GM21515 (cell line): ENCODE measurements at regions not wholly inside any gene's neighbourhood (a gene's known extent, or its start where the extent isn't known, plus 50 kb on each side); places are given as distances from the start of the nearest gene placed in this dataset.
"Not testable (repeated sequence)": the region's sequence is repeated elsewhere in the genome, so short reads cannot be mapped to it uniquely, and the experiment has no call there.

Experiments
- ATAC-seq: cut with Tn5 transposase; IDR thresholded peaks from one replicate; pipeline ENCODE4 v1.9.1; 2021; ENCODE audit not compliant: unreplicated experiment

DNA sequence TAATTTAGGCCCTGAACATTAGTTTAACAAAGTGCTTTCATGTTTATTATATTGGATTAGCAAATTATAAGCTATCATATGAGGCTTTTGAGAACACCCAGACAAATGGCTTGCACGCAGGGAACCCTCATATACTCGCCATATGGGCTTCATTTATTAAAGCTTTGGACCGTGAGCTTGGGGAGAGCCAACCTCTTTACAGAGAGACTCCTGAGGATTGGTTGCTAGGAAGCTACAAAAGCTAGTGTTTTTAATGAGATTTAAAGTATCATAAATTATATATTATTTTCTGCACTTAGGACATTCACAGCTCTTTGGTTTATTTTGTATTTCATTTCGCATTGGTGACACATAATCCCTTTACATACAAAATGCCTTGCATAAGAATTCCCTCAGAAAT is 193.8 kb upstream of the TOX3 start:
- ATAC-seq: no peak

- no peak for ATAC-seq
Measured at GRCh38 chr16:52740333-52740732, 193.4 kb upstream of the TOX3 start.

- not testable (repeated sequence) for ATAC-seq
Measured at GRCh38 chr16:52738992-52739391, 192.0 kb upstream of the TOX3 start.

GRCh38 chr16:52731219-52731875 is 184.4 kb upstream of the TOX3 start:
- no peak for ATAC-seq

DNA sequence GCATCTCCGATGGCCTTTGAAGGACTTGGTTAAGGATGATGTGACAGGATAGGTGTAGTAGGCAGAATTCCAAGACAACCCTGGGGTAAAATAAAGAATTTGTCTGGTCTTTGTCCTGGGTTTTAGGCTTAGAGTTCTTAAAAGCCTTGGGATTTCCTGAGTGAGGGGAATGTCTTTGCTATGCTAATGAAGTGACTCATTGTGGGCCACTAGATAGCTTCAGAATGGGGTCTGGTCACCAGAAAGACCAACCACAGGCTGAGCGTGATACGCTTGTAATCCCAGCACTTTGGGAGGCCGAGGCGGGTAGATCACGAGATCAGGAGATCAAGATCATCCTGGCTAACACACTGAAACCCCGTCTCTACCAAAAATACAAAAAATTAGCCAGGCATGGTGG is 182.8 kb upstream of the TOX3 start:
- no peak for ATAC-seq

- ATAC-seq: no peak
Measured at GRCh38 chr16:52727849-52728248, 180.9 kb upstream of the TOX3 start.

DNA sequence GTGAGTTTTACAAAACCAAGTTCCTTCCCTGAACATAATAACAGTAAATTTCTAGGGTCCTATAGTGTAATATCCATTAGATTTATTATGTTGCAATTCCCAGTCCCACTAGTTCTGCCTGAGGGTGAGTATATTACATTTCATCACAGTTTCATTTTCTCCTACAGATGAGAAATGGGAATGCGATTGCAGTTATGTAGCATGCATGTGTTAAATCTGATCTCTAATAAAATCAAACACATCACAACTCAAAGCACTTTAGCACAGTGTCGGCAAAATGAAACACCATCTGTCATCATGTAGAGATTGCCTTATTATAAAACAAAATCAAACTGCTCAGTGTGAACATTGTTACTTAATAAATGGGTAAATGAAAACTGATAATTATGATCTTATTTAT is 180.5 kb upstream of the TOX3 start:
- no peak for ATAC-seq

DNA sequence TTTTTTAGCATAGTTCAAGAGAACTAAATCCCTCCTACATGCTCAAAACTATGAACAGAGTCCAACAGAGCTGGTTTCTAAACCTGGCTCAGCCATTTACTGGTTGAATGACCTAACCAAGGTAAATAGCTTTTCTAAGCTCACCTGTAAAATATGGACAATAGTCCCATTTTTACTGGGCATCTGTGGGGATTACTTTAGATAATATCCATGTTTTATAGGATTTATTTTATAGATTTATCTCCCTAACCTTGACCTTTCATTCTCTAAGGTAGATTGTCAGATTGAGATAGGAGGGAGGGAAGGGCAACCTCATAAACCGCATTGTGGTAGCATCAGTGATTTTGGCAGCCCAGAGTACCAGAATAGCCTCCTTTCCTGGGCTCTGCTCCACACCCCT is 178.5 kb upstream of the TOX3 start:
- ATAC-seq: no peak

GRCh38 chr16:52725043-52725442 is 178.1 kb upstream of the TOX3 start:
- ATAC-seq: no peak

DNA sequence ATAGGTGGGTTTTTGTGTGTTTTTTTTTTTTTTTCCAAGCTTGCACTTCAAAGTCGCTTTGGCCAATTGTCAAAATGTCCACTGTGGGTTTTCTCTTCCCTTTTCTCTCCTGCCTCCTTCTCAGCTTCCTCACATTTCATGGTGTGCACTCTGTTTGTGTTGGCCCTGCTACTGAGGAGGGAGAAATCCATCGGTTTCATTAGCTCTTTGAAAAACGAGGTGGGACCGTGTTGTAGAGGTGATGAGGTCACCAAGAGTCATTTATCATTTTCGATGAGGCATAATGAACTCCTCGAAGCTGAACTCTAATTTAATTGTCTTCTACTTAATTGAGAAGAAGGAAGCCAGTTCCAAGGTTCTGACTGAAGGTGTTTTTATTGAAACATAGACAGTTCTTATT is 174.4 kb upstream of the TOX3 start:
- ATAC-seq: no peak

DNA sequence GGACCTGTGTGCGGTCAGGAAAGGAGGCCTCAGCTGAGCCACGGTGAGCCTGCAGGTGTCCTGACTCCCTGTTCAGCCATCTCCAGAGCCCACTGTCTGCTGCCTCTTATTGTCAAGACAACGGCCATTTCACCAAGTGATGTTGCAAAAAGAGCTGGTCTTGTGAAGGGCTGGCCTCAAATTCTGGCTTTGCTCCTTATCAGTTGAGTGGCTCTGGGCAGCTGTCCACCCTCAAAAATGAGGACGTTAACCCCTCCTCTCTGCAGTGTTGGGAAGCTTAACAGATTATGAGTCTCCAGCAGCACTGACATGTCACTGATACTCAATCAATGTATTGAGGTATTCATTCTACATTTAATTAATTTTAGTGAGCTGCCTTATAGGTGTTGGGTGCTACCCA is 171.1 kb upstream of the TOX3 start:
- ATAC-seq: no peak

- no peak for ATAC-seq
Measured at GRCh38 chr16:52713740-52714139, 166.8 kb upstream of the TOX3 start.

DNA sequence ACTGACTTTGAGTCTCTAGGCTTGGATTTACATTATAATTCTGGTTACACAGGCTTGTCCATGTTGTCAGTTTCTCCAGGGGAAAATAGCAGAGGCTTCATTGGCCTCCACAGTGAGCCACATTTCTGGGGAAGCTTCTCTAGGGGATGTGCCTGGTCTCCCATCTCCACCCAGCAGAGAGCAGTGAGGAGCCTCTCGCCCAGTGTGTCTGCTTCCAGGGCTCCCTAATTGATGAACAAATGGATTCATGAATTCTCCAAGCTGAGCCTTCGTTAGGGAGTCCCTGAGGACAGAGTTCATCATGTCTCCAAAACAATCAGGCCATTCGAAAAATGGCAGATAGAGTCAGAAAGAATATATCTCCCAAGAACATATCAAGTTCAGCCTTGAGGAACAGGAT is 162.4 kb upstream of the TOX3 start:
- no peak for ATAC-seq

DNA sequence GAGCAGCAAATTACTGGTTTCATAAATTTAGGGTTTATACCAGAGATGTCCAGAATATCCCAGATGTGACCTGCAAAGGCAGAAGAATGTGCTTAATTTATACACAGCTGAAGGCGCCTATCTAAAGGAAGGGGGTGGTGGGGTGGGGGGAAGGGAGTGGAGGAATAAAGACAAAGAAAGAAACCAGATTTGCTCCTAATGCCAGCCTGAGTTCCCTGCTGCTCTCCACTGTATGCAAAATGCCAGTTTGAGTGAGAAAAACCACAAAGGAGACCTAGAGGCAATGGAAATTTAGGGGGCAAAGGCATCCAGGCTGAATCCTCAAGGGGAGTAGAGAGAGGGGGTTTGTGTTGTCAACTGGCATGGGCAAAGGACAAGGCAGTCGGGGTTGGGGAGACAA is 161.5 kb upstream of the TOX3 start:
- no peak for ATAC-seq

GRCh38 chr16:52707676-52708337 is 160.9 kb upstream of the TOX3 start:
- ATAC-seq: no peak

DNA sequence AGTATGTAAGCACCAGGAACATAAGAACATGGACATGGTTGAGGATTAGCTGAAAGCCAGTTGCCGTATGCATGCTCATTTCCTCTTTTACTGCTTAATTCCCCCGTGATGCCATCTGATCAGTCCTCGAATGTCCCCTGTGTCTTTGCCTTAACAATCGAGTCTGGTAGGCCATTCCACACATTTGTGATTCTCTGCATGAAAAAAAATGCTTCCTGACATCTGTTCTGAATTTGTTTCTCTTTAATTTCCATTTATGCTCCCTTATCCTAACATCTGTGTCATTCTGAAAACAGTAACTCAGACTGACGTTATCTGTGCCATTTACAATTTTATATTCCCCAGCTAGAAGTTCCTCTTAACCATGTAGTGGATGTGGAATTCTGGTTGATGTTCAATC is 158.2 kb upstream of the TOX3 start:
- ATAC-seq: no peak

GRCh38 chr16:52697971-52698370 is 151.0 kb upstream of the TOX3 start:
- ATAC-seq: no peak

DNA sequence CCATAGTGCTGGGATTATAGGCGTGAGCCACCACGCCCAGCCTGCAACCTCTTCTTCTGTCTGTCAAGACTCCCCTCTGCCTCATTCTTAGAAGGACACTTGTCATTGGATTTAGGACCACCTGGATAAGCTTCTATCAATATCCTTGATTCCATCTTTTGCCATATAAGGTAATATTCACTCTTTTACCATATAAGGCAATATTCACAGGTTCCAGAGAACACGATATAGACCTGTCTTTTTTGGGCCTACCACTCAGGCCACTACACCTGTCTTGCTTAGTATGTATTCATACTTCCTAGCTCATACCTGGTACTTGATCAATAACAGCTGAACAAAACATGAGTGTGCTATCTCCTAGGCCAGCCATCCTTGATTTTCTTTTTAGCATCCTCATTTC is 149.2 kb upstream of the TOX3 start:
- no peak for ATAC-seq

- no peak for ATAC-seq
Measured at GRCh38 chr16:52690468-52690867, 143.5 kb upstream of the TOX3 start.

GRCh38 chr16:52680993-52681392 is 134.1 kb upstream of the TOX3 start:
- ATAC-seq: no peak

DNA sequence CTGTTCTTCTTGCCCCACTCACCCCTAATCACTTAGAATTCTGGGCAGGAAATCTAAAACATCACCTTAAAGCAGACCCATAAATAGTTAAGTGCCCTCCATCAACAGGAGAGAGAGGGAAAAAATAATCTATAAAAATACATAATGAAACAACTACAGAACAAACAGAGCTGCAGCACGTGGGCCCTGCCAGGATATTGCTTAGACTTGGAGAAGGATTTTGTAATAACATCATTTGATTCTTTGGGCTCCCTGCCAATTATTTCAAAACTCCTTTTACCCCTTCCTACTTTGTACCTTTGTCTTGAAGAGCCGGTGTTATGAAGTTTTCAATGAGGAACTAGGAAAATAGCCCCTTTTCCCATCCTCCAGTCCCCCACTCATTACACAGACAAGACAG is 130.6 kb upstream of the TOX3 start:
- no peak for ATAC-seq

DNA sequence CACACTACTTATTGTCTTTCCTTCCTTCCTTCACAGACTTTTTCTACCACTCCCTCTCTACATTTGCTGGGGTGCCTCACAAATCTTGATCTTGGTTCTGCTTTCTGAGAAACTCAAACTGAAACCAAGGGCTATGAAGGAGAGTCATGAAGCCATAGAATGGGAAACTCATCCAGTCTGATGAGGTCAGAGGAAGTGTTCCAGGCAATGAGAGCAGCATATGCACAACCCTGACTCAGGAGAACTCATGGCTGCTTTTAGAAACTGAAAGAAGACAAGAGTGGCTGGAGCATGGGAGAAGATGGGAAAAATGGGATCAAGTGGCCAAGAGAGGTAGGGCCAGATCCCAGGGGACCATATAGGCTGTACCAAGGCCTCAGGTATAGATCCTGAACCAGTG is 130.0 kb upstream of the TOX3 start:
- ATAC-seq: no peak

DNA sequence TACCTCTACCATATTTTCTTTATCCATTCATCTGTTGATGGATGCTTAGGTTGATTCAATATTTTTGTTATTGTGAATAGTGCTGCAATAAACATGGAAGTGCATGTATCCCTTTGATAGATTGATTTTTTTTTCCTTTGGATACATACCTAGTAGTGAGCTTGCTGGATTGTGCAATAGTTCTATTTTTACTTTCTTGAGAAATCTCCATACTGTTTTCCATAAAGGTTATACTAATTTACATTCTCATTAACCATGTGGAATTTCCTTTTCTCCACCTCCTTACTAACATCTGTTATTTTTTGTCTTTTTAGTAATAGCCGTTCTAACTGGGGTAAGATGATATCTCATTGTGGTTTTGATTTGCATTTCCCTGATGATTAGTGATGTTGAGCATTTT is 124.6 kb upstream of the TOX3 start:
- no peak for ATAC-seq
